Islet precursor cell (in vitro differentiated cells): ENCODE measurements at regions not wholly inside any gene's neighbourhood (a gene's known extent, or its start where the extent isn't known, plus 50 kb on each side); places are given as distances from the start of the nearest gene placed in this dataset.

Experiments
- DNase-seq: peaks from one replicate; pipeline ENCODE4 v3.0.0-alpha.2; 2018

- DNase-seq: no peak
Measured at GRCh38 chr7:1380821-1381580, 78.3 kb downstream of the MICALL2 start.

- DNase-seq: no peak
Measured at GRCh38 chr7:1382553-1383397, 76.5 kb downstream of the MICALL2 start.

GRCh38 chr7:1383398-1384112 lies 75.7 kb downstream of the MICALL2 start:
- no peak for DNase-seq

GRCh38 chr7:1384113-1384415 lies 75.2 kb downstream of the MICALL2 start:
- no peak for DNase-seq
